ENCODE measurements at regions not wholly inside any gene's neighbourhood (a gene's known extent, or its start where the extent isn't known, plus 50 kb on each side); places are given as distances from the start of the nearest gene placed in this dataset.

DNA sequence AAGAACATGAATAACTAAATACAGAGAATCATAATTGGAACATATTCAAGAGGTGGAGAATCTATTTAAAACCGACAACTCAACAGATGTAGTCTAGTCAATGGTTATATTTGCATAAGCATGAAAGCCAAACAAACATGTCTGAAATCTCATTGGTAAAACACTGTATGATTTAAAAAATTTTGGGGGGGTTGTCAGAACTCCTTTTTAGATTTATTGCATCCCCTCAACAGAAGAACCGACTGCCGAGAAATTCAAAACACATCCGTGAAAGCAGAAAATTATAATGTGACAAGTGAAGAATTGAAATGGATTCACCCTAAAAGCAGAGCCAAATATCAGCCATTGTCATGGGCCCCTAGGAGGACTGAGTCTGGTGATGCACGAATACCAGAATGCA, 633.4 kb upstream of the KCNMB2 start:
- TF ChIP-seq POLR2A (IDR thresholded peaks at IDR 0.05; ENCODE audit: low read depth, low read length) (no peak), POLR2AphosphoS5 (IDR thresholded peaks at IDR 0.05; ENCODE audit: low read depth, low read length) (no peak)

Measured in GM12891 (cell line).